Glomerular endothelial cell (primary cell): ENCODE measurements at regions not wholly inside any gene's neighbourhood (a gene's known extent, or its start where the extent isn't known, plus 50 kb on each side); places are given as distances from the start of the nearest gene placed in this dataset.

Experiments used
- DNase-seq: peaks from one replicate; pipeline ENCODE4 v3.0.0-alpha.2; 2011; ENCODE audit warnings: low read depth, low spot score; ENCODE audit errors: extremely low read depth

DNA sequence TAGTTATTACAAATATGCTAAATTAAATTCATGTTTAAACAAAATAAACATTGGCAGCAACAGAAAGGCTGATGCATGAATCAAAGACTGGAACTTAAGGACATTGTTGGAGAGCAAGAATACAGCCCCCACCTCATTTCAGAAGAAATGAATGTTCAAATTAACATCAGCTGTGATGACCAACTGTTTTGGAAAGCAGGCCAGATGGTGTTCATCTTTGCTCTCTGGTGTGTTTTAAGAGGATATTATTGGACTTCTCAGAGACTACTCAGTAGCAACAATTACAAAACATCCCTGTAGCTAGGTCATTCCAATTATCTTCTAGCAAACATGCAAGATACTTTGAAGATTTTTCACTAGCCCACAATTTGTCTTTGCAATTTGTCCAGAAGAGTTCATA lies 118.6 kb upstream of the DOK5 start:
- DNase-seq, result no peak

DNA sequence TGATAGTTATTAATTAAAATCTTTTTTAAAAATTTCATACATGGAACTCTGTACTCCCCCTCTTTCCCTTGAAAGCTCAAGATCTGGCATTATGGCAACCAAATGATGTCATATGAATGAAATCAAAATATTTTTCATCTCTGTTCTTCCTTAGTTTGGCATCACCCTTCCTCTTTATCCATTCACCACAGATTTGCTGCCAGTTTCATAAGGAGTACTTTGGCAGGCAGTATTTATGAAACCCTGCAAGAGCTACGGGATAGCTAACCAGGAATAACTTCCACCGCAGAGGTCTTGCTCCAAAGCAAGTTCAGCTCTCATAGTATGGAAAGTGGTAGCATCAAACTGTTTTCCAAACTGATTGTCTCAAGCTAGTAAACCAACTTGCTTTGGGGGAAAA lies 113.9 kb upstream of the DOK5 start:
- no peak for DNase-seq

DNA sequence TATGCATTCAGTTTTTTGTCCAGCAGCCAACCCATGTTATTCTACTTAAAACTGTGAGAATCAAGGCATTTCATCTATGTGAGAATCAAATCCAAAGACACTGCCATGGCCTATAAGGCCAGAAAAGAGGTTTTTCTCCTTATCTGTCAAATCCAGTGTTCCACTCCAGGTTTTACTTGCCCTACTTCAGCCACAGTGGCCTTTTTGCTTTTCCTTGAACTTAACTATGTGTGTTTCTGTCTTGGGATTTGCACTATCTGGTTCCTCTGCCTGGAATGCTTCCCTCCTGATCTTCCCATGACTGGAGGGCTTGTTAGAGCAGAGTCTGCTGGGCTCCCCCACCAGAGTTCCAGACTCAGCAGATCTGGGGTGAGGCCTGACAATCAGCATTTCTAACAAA lies 113.1 kb upstream of the DOK5 start:
- no peak for DNase-seq

DNA sequence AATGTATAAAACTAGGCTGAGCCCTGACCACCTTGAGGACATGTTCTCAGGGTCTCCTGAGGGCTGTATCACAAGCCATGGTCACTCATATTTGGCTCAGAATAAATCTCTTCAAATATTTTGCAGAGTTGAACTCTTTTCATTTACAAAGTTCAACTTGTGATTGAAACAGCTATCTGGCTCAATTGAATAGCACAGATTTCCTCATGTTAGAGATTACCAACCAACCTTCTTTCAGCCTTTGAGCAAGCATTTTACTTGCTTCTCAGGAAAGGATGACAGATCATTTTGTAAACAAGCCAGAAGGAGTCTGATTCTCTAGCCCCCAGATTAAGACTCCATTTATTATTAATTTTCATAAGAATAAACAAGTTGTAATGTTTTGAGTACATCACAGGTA lies 111.0 kb upstream of the DOK5 start:
- no peak for DNase-seq

DNA sequence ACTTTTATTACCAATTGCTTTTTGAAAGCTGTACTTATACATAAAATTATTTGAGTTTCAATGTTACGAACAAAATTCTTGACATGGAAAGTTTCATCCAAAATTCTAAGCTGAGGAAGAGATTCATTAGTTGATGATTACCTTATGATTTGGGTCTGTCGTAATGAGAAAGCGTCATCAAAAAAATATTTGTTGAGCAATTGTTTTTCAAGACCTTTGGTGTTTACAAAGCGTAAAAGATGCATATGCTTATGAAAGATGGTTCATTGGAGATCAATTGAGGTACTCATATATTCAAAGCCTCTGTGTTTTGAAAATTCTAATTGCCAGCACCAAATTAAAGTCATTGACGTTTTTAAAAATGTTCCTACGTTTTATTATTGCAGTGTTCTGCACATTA lies 110.5 kb upstream of the DOK5 start:
- no peak for DNase-seq

DNA sequence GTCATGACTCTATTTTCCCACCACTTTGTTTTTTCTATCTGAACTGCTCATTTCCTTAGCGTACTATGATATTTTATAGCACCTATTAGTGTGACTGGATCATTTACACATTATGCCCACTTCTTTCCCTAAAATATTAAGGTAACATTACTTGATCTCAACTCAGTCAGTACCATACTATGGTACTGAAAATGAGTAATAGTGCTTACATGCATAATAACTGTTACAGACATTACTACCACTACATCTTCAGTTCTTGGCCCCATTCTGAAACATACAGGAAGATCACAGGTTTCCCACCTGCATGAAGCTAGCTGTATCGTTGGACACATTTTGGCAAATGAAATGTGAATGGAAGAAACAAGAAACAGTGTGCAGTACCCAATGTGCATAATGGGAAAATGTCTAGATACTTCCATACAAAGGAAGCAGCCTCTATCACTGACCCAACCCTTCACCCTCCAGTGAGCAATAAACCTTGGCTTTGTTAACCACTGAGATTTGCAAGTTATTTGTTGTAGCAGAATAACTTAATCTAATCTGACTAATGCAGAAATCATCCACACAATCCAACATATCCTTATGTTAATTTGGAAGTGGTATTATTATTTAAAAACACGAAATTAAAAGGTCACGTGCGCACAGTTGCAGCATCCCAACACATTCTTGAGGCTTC lies 108.6 kb upstream of the DOK5 start:
- DNase-seq, result no peak

DNA sequence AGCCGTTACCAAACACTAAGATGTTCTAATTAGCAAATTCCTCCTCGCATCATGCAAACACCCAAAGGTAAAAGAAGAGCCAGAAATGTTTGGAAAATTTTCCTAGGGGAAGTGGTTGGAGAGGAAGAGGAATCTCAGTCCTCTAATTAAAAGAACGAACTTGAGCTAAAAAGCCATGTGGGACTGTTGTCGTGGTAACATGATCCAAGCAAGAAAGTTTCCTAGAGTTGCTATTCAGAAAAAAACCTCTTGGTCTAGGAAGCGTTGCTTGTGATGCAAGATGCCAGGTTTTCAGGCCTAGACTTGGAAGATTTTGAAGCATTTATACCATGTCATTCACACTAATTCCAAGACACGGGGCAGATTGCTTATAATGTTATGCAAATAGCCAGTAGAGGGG lies 106.8 kb upstream of the DOK5 start:
- no peak for DNase-seq

DNA sequence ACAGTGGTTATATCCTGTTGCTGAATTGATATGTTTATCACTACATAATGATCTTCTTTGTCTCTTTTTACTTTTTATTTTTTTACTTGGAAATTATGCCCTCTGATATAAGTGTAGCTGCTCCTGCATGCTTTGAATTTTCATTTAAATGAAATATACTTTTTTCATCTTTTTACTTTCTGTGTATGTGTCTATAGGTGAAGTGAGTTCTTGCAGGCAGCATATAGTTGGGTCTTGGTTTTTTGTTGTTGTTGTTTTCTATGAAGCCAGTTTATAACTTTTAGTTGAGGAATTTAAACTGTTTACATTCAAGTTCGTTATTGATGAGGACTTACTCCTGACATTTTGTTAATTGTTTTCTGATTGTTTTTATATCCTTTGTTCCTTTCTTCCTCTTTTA lies 103.1 kb upstream of the DOK5 start:
- DNase-seq, result no peak

DNA sequence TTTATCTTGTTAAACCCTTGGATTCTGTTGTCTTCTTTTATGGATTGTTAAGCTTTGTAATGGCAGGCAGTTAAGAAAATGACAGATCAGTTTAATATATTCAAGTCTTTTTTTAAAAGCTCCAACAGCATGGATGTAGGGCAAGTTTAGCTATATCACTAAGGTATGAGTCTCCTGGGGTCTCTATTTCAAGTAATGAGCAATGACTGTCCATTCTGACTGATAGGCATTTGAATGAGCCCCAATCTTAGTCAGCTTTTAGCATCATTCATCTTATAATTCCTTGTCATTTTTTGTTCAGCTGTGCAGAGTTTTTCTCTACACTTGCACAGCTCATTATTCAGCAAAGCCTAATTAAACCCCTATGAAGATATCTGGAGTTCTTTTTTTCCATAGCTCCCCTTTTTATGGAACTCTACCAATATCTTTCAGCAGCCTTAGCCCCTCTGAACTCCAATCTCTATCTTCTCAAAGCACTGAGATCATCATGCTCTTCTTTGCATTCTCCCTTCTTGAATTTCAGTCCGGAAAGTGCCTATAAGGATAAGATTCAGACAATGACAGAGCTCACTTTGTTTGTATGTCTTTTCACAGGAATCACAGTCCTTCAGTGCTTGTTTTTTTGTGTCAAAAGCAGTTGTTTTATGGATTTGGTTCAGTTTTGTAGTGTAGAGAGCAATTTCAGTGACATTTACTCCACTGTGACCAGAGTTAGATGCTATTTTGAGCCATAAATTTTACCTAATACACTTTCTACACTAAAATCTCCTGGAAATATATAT lies 97.2 kb upstream of the DOK5 start:
- no peak for DNase-seq

DNA sequence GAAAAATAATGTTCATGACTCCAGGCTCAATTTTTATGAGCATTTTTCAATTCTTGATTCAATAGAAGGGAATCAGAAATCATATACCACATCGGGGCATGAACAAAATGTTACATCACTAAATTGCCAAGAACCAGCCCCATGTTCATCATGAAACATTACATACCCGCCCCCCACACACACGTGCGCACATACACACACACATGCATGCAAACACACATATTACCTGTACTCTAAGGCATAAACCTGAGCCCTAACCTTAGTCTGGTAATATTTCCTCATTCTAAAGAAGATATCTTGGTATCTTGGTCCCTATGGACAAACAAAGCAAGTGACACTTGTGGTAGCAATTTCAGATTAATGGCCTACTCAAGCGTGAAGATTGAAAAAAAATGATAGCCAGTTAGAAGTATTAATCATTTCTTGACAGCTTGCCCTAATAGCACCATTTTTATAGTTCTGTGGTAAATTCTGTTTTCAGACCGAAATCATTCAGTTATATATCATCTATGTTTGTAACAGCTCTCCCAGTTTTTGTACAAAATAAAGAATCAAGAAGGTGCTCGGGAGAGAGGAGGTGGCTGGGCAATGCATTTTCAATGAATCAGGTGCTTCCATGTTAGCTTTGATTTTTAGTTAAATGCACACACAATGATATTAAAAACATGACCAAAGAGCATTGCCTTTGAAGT lies 95.4 kb upstream of the DOK5 start:
- DNase-seq, result no peak

DNA sequence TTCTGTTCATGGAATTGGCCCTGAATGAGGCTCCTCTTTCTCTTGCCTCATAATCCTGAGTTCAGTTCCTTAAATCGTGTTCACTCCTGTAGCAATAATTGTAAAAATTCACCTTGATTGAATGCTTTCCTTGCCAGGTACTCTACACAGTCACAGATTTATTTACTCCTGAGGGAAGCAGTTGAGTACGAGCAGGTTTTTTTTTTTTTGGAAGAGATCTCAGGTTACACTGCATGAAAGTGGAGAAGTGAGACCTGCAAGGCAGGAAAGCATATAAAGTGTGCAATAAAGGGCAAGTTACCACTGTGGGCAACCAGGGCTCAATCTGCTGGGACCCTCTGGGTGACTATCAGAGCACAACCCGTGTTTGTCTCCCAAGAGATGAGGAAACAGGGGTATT lies 93.0 kb upstream of the DOK5 start:
- DNase-seq, result no peak

DNA sequence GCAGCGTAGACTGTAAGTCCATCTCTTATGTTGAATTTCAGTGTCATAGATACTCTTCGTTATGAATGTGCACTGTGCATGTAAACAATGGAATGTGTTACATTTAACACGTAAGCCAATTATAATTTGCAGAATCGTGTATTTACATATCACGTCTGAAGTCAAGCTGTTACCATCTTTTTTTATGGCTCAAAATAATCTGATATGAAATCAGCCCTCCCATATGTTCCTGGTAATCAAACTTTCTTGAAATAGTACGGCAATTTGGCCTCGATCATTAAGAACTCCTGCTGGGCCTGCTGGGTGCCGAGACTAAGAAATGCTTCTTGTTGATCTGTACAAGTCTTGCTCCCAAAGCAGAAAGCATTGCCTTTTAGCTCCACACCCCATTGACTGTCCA lies 89.6 kb upstream of the DOK5 start:
- no peak for DNase-seq

DNA sequence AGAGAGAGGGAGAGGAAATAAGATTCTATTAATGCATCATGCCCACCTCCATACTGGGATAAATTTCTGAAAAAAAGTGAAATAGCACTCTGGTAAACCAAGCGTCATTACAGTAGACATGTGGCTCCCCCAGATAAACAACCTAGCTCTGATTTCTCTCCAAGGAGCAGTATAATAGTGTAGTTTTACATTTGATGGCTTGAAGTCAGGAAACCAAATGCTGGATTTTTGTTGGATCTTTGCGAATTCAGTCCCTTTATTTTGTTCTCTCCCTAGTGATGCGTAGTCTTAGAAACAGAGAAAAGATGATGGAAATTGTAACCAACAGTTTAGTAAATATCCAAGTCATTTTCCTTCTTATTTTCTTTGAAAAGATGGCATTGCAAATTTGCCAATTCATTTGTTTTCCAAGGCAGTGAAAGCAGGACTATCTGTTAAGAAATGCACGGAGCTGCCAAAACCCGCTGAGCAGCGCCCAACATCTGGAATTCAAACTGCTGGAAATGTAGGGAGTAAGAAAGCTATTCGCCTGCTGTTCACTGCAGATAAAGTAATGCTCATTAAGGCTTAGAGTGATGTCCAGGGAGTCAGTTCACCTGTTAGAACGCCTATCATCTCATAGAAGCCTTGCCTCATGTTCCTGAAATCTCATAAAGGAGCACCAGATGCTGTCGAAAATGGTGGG lies 85.7 kb upstream of the DOK5 start:
- no peak for DNase-seq

DNA sequence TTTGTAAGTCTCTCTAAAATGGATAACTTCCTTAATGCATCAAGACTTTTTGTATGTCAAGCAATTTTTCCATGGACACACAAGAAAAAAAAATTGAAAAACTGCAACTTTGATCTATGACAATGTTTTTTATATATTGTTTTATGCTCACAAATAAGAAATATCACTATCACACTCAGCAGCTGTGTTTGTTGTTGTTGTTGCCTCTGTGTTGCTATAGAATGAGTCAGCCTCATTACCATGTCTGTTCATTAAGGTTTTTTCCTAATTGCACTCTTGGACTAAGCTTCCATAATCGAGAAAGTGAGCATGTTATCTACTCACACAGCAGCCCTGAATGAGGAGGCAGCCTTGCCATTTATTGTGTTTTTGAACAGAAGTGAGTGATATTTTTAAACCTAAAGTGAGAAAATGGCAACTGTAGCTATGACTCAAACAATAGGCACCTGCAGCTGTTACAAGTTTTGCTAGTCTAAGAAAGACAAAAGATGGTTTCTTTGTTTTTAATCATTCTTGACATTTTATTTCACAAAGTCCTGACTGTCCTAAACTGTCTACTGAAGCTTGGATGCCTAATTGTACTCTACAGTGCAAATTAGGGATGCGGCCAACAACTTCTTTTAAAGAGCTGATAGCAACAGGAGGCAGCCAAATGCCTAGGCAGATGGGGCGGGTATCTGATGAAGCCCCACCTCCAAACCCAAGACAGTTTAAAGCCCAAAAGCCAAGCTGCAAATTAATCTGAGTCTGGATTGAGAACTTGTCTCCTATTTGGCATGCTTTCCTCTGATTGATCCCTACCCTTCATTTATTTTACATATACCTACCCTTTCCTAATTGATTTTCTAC lies 77.9 kb upstream of the DOK5 start:
- DNase-seq, result no peak

DNA sequence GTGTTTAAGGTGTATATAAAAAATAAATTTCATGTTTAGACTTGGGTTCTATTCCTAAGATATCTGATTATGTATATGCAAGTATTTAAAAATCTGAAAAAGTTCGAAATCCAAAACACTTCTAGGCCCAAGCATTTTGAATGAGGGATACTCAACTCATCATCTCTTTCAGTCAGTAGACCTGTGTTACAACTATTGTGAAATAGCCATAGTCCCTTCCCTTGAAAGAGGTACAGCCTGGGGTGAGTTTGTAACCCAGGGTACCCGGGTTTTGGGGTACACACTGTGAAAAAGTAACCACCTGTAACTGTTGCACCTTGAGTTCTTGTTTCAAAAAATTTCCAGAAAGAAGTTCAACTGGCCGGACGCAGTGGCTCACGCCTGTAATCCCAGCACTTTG lies 76.6 kb upstream of the DOK5 start:
- DNase-seq, result no peak

DNA sequence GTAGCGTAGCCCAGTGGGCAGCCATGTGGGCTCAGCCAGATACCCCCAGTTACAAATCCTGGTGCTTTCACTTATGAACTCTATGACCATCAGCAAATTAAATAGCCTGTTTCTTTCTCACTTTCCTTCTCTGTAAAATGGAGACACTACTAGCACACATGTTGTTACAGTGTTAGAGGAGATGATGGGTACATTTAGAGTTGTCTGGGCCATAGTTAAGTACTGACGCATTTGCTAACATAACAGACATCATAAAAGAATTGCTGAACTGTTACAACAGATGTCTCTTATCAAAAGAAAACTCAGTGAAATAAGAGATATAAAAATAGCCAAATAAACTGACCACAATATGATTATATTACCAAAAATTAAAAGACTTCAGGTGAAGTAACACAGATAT lies 69.9 kb upstream of the DOK5 start:
- no peak for DNase-seq

DNA sequence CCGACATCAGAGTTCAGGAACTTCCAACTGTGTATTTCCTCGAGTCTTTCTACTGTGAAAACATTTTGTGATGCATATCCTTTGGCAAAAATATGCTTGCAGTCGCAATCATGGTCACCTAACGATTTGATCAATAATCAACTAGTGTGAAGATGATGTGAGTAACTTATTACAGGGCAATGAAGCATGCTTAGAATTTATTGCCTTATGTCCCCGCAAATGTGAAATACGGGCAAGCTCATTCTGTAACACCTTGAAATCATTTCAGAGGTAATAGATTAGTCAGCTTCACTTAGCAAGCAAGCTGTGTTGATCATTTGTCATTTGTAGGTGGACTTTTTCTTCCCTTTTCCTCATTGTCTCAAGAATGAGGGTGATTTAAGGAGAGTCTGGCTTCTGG lies 67.9 kb upstream of the DOK5 start:
- no peak for DNase-seq

DNA sequence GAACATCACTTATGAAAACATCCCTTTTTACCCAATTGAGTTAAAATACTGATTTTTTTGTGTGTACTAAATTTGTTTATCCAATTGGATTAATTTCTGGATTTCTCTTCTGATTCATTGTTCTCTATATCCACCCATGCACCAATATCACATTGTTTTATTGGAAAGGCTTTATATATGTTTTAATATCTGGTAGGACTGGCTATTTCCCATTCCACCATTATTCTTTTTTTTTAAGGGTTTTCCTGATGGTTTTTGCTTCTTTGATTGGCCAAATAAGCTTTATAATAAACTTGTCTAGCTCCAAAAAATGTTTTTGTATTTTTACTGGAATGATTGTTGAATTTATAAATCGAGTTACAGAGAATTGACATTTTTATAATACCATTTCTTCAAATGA lies 59.4 kb upstream of the DOK5 start:
- DNase-seq, result no peak

DNA sequence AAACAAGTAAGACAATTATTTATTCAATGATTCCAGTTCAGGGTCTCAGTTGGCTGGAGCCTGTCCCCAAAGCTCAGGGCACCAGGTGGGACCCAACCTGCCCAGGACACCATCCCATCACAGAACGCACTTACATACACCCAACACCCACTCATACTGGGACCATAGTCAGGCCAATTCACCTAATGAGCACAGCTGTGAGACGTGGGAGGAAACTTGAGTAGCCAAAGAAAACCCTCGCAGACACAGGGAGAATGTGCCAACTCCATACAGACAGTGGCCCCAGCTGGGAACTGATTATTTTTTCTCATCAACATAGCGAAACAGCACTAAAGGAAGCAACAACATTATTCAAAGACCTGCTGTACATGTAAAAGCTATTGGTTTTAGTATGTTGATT lies 58.6 kb upstream of the DOK5 start:
- DNase-seq, result no peak

DNA sequence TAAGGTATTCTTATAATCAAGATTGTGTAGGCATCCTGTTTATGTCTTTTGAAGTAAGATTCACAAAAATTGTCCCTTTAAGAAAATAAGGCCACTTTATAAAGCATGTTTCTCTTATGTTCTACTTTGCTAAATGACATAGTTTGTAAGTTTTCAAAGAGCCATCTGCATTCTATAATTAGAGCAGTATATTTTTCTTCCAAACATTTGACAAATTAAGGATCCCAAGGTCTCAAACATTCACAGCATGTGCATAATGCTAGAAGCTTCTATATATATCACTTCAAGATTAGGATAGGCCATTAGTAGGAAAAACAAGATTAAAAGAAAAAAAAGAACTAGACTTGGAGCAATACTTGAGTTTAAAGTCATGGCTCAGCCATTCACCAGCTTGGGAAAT lies 55.9 kb upstream of the DOK5 start:
- no peak for DNase-seq
